Natural killer cell treated with Interleukin-12 subunit alpha and Interleukin-12 subunit beta and Interleukin-15 and Interleukin-18, amount 100 ng/mL, for 72 hours (primary cell): ENCODE measurements at regions not wholly inside any gene's neighbourhood (a gene's known extent, or its start where the extent isn't known, plus 50 kb on each side); places are given as distances from the start of the nearest gene placed in this dataset.

Source experiments
- ATAC-seq, 2 donors: fragments of 150-1000 bp; cut with Tn5 transposase in 1 of 2; sonication (Bioruptor Pico), chemical (Tn5 transposase) in 1 of 2; 2 replicates each; pipeline ENCODE4 v1.10.0; 2021
- DNase-seq: peaks from one replicate; pipeline ENCODE4 v3.0.0; 2022; ENCODE audit warnings: low spot score
- H3K27ac Mint-ChIP-seq, 2 donors: 1 replicate in 1 of 2; 2 replicates in 1 of 2; pipeline ENCODE4 v1.8.0; 2022; ENCODE audit warnings: mixed read lengths in 2 of 2, mild to moderate bottlenecking in 1 of 2, moderate library complexity in 1 of 2
- H3K27me3 Mint-ChIP-seq, 2 donors: 1 replicate in 1 of 2; 2 replicates in 1 of 2; pipeline ENCODE4 v1.8.0; 2022; ENCODE audit warnings: mixed read lengths in 2 of 2
- H3K36me3 Mint-ChIP-seq: one replicate; pipeline ENCODE4 v1.8.0; 2022; ENCODE audit warnings: mixed read lengths
- H3K4me1 Mint-ChIP-seq, 2 donors: 1 replicate in 1 of 2; 2 replicates in 1 of 2; pipeline ENCODE4 v1.8.0; 2022; ENCODE audit warnings: low read depth in 2 of 2, mixed read lengths in 2 of 2, mild to moderate bottlenecking in 1 of 2
- H3K4me3 Mint-ChIP-seq: one replicate; pipeline ENCODE4 v1.8.0; 2022; ENCODE audit warnings: mixed read lengths
- H3K9me3 Mint-ChIP-seq: 2 replicates; pipeline ENCODE4 v1.8.0; 2022; ENCODE audit warnings: mixed read lengths

DNA sequence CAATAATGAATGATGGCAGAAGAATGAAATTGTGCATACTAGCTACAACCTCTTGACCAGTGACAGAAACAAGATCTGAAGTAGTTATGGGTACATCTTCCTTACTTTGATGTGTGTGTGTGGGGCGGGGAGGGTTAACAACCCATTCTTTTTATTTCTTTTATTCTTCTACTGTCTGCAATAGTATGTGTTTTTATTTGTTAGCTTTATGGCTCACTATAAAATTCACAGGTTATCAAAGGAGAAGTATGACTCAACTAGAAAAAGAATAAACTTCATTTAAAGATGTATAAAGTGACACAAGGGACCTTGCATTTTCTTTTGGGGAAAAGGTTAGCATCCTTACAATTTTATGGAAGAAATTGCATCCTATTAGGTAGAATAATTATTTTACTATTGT, 430.5 kb downstream of the DAD1 start:
- ATAC-seq = no peak
- no peak for DNase-seq
- Mint-ChIP-seq H3K4me1 (peaks cover 13 to 19% of the 10 kb centered on the region in 2 donors), H3K36me3 (no peaks in the 10 kb centered on the region), H3K9me3 (no peaks in the 10 kb centered on the region), H3K27me3 (peaks cover 2 to 14% of the 10 kb centered on the region in 2 donors), H3K4me3 (no peak overlapping the region), H3K27ac (no peak overlapping the region)

DNA sequence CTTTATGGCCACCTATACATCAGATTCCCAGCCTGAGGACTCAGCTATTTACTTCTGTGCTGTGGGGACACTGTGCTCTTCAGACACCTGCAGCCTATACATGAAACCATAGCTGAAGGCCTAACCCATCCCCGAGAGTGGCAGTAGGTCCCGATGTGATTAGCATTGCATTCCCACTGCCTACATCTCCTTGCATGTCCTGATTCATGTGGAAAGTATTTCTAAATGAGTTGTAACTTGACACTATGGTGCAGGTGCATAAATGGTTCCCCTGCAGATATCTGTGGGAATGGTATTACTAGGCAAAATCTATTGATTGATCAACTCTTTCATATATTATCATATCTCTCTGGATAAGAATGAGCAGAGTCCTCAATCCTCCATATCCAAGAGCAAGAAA, 433.5 kb downstream of the DAD1 start:
- Mint-ChIP-seq H3K4me1 (peaks cover 8 to 15% of the 10 kb centered on the region in 2 donors), H3K27me3 (peaks cover 14 to 20% of the 10 kb centered on the region in 2 donors), H3K9me3 (no peaks in the 10 kb centered on the region), H3K27ac (no peak overlapping the region), H3K4me3 (no peak overlapping the region), H3K36me3 (no peaks in the 10 kb centered on the region)
- ATAC-seq (no peak), DNase-seq (no peak)

DNA sequence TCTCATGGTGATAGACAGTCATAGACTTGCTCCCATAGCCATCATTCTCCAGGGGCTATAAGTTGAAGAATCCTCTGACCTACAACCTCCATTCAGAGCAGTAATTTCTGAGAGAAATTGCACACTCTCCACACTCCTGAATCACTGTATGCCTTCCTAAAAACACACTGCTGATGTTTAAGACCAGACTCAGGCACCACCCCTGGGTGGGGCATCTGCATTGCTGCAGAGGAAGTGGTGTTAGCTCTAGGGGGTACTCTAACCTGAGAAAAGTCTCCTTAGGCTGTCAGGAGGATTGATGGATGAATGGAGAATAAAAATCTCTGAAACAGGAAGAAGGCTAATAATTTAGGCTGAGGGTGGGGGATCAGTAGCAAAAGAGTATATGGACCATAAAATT, 436.1 kb downstream of the DAD1 start:
- Mint-ChIP-seq H3K36me3 (no peaks in the 10 kb centered on the region), H3K27ac (no peak overlapping the region), H3K4me3 (no peak overlapping the region), H3K27me3 (peaks cover 25 to 32% of the 10 kb centered on the region in 2 donors), H3K9me3 (no peaks in the 10 kb centered on the region), H3K4me1 (no peaks in the 10 kb centered on the region)
- ATAC-seq = no peak
- DNase-seq = no peak

DNA sequence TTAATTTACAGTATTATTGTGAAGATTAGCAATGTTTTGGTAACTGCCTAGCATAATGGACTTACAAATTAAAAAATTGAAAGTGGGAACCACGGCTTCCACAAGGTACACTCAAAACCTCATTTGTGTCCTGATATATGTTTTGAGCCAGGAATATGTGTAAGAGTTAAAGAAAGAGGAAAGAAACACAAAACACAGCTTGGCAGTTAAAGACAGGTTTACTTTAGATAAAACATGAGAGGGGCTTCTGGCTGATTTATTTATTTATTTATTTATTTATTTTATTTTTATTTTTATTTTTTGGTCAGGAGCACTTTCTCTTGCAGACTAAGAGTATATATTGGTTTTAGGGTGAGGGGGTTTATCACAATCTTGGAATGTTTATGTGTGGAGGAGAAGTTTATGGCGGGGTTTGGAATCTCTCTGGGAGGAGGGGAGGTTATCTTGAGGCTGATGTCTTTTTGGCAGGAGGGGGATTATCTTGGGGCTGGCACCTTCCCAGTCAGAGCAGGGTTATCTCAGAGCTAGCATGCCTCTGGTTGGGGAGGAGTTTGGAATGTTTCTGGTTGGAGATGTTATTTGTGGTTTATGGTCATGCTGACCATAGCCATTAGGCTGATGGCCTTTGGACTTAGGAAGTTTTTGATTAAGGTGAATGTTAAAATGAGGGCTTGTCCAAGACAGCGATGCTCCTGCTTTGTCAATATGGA, 436.7 kb downstream of the DAD1 start:
- Mint-ChIP-seq H3K27me3 (peaks cover 31 to 36% of the 10 kb centered on the region in 2 donors), H3K4me3 (no peak overlapping the region), H3K9me3 (no peaks in the 10 kb centered on the region), H3K36me3 (no peaks in the 10 kb centered on the region), H3K4me1 (no peaks in the 10 kb centered on the region), H3K27ac (no peak overlapping the region)
- ATAC-seq (no peak), DNase-seq (no peak)

DNA sequence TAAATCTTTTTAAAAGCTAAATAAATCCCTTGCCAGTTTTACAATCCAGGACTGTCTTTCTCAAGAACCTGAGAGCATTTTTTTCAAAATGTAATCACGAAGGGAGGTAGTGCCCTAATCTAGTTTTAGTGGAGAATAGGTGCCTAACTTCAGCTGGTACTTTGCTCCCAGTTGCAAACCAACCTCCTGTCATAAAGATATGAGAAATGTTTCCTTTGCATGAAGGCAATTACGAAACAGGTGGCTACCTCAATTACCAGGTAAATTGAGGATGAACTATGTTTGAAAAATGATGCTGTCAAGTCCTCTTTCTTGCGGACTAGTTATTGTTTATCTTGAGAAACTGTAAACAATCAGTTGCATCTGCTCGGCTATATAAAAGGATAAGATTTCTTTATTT, 437.9 kb downstream of the DAD1 start:
- peaks cover 33 to 39% of the 10 kb centered on the region in 2 donors for H3K27me3 Mint-ChIP-seq
- H3K36me3 Mint-ChIP-seq = no peaks in the 10 kb centered on the region
- no peak for DNase-seq
- H3K27ac Mint-ChIP-seq = no peak overlapping the region
- H3K4me3 Mint-ChIP-seq = no peak overlapping the region
- no peaks in the 10 kb centered on the region for H3K4me1 Mint-ChIP-seq
- H3K9me3 Mint-ChIP-seq = no peaks in the 10 kb centered on the region
- no peak for ATAC-seq

- Mint-ChIP-seq H3K27ac (no peak overlapping the region), H3K9me3 (no peaks in the 10 kb centered on the region), H3K4me1 (no peaks in the 10 kb centered on the region), H3K36me3 (no peaks in the 10 kb centered on the region), H3K4me3 (no peak overlapping the region), H3K27me3 (peaks cover 46% of the 10 kb centered on the region in 2 donors)
- no peak for DNase-seq
- ATAC-seq = no peak
Observed at GRCh38 chr14:22149058-22149457, 440.0 kb downstream of the DAD1 start.

DNA sequence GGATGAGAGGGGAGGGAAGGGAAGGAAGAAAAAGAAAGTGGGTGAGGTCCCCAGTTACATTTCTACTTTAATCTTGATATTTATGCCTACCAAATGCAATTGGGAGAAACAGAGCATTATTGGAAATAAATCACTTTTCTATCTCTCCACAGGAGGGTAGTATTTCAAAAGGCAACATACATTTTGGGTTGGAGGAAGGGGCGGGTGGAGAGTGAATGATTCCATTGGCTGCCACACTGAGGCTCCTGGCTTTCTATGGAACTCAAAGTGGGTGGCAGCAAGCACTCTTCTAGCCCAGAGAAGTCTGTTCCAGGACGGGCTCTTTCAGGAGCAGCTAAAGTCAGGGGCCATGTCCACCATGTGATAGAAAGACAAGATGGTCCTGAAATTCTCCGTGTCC, 441.3 kb downstream of the DAD1 start:
- no peak overlapping the region for H3K27ac Mint-ChIP-seq
- H3K4me1 Mint-ChIP-seq = no peaks in the 10 kb centered on the region
- H3K4me3 Mint-ChIP-seq = no peak overlapping the region
- H3K27me3 Mint-ChIP-seq = peaks cover 40 to 42% of the 10 kb centered on the region in 2 donors
- DNase-seq (no peak), ATAC-seq (no peak)
- H3K36me3 Mint-ChIP-seq = no peaks in the 10 kb centered on the region
- no peaks in the 10 kb centered on the region for H3K9me3 Mint-ChIP-seq

GRCh38 chr14:22143363-22143762, 445.7 kb downstream of the DAD1 start:
- no peaks in the 10 kb centered on the region for H3K9me3 Mint-ChIP-seq

DNA sequence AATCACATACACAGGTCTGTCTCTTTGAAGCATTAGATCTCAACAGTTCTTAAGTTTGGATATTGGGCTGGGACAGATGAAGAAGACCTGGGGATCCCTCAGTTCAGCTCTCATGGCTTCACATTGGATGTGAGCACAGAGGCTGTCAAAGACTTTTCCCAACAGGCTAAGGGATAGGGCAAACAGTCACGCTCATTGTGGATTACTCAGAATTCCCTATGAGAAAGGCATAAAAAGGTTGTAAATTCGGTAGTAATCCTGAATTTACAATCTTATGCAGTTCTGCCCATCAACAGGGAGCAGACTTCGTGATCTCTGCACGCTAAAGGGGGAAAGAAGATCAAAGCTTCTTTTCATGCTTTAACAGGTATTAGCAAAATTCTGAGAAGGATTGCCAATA, 448.4 kb downstream of the DAD1 start:
- no peaks in the 10 kb centered on the region for H3K4me1 Mint-ChIP-seq
- H3K9me3 Mint-ChIP-seq = no peaks in the 10 kb centered on the region
- H3K27me3 Mint-ChIP-seq = peaks cover 24 to 40% of the 10 kb centered on the region in 2 donors
- no peak overlapping the region for H3K27ac Mint-ChIP-seq
- H3K4me3 Mint-ChIP-seq = no peak overlapping the region
- H3K36me3 Mint-ChIP-seq = no peaks in the 10 kb centered on the region
- DNase-seq = no peak
- ATAC-seq = no peak

More at GRCh38 chr14:22143363-22143762, 445.7 kb downstream of the DAD1 start:
- ATAC-seq = no peak
- H3K36me3 Mint-ChIP-seq = no peaks in the 10 kb centered on the region
- no peaks in the 10 kb centered on the region for H3K4me1 Mint-ChIP-seq
- H3K27me3 Mint-ChIP-seq = peaks cover 36 to 50% of the 10 kb centered on the region in 2 donors
- no peak for DNase-seq
- H3K4me3 Mint-ChIP-seq = no peak overlapping the region
- H3K27ac Mint-ChIP-seq = no peak overlapping the region

GRCh38 chr14:22131749-22132476, 457.1 kb downstream of the DAD1 start:
- Mint-ChIP-seq H3K9me3 (no peaks in the 10 kb centered on the region), H3K27ac (no peak overlapping the region), H3K27me3 (peaks cover 25 to 48% of the 10 kb centered on the region in 2 donors), H3K4me1 (no peaks in the 10 kb centered on the region), H3K36me3 (peaks cover 4% of the 10 kb centered on the region), H3K4me3 (no peak overlapping the region)
- ATAC-seq (no peak), DNase-seq (no peak)

- ATAC-seq = no peak
- Mint-ChIP-seq H3K27me3 (peaks cover 12 to 14% of the 10 kb centered on the region in 2 donors), H3K27ac (no peak overlapping the region)
Observed at GRCh38 chr14:22124073-22124613, 450.5 kb upstream of the OR4E1 start.

GRCh38 chr14:22122829-22123560, 449.4 kb upstream of the OR4E1 start:
- no peaks in the 10 kb centered on the region for H3K4me1 Mint-ChIP-seq
- ATAC-seq = no peak
- no peak for DNase-seq
- H3K4me3 Mint-ChIP-seq = no peak overlapping the region
- H3K27me3 Mint-ChIP-seq = peaks cover 17 to 21% of the 10 kb centered on the region in 2 donors
- H3K36me3 Mint-ChIP-seq = no peaks in the 10 kb centered on the region
- H3K9me3 Mint-ChIP-seq = no peaks in the 10 kb centered on the region
- no peak overlapping the region for H3K27ac Mint-ChIP-seq

More at GRCh38 chr14:22124073-22124613, 450.5 kb upstream of the OR4E1 start:
- H3K9me3 Mint-ChIP-seq = no peaks in the 10 kb centered on the region
- no peaks in the 10 kb centered on the region for H3K4me1 Mint-ChIP-seq
- DNase-seq = no peak
- H3K4me3 Mint-ChIP-seq = no peak overlapping the region
- H3K36me3 Mint-ChIP-seq = no peaks in the 10 kb centered on the region

GRCh38 chr14:22122227-22122818, 448.7 kb upstream of the OR4E1 start:
- ATAC-seq (no peak), DNase-seq (no peak)
- Mint-ChIP-seq H3K4me3 (no peak overlapping the region), H3K27ac (no peak overlapping the region), H3K4me1 (no peaks in the 10 kb centered on the region), H3K9me3 (no peaks in the 10 kb centered on the region), H3K27me3 (peaks cover 19 to 25% of the 10 kb centered on the region in 2 donors), H3K36me3 (no peaks in the 10 kb centered on the region)
